MM.1S (cell line): ENCODE measurements at regions not wholly inside any gene's neighbourhood (a gene's known extent, or its start where the extent isn't known, plus 50 kb on each side); places are given as distances from the start of the nearest gene placed in this dataset.

Experiments used
- DNase-seq: peaks from one replicate; pipeline ENCODE4 v3.0.0-alpha.2; 2015
- H2AFZ ChIP-seq: fragments of 300-600 bp; sonication (generic); 2 replicates; pipeline ENCODE4 v1.6.0; 2016; ENCODE audit warnings: antibody characterized with exemption, low read length
- H3F3A ChIP-seq: fragments of 300-600 bp; sonication (generic); 2 replicates; pipeline ENCODE4 v1.6.1; 2016; ENCODE audit warnings: mild to moderate bottlenecking, antibody characterized with exemption, low read length, moderate library complexity, mixed read lengths; ENCODE audit not compliant: insufficient read depth
- H3K27ac ChIP-seq: fragments of 300-600 bp; sonication (generic); 2 replicates; pipeline ENCODE4 v1.5.1; 2016; ENCODE audit warnings: mild to moderate bottlenecking, low read length
- H3K27me3 ChIP-seq: fragments of 300-600 bp; sonication (generic); replicated peaks from 2 replicates; pipeline ENCODE4 v1.6.0; 2016; ENCODE audit warnings: low read length; ENCODE audit not compliant: insufficient read depth
- H3K36me3 ChIP-seq: fragments of 300-600 bp; sonication (generic); replicated peaks from 2 replicates; pipeline ENCODE4 v1.6.1; 2016; ENCODE audit warnings: mild to moderate bottlenecking, low read length, mixed read lengths; ENCODE audit not compliant: insufficient read depth
- H3K4me1 ChIP-seq: fragments of 300-600 bp; sonication (generic); 2 replicates; pipeline ENCODE4 v1.6.1; 2016; ENCODE audit warnings: low read length, mixed read lengths
- H3K4me2 ChIP-seq: fragments of 300-600 bp; sonication (generic); 2 replicates; pipeline ENCODE4 v1.6.0; 2016; ENCODE audit warnings: low read depth, low read length
- H3K4me3 ChIP-seq: fragments of 300-600 bp; sonication (generic); 2 replicates; pipeline ENCODE4 v1.5.1; 2016; ENCODE audit warnings: low read length, mixed read lengths
- H3K79me2 ChIP-seq: fragments of 300-600 bp; sonication (generic); 2 replicates; pipeline ENCODE4 v1.6.1; 2016; ENCODE audit warnings: mixed run types, low read length, mixed read lengths
- H3K9ac ChIP-seq: fragments of 300-600 bp; sonication (generic); 2 replicates; pipeline ENCODE4 v1.6.1; 2016; ENCODE audit warnings: low read length, mixed read lengths
- H3K9me2 ChIP-seq: fragments of 300-600 bp; sonication (generic); replicated peaks from 2 replicates; pipeline ENCODE4 v1.6.1; 2016; ENCODE audit warnings: mild to moderate bottlenecking, low read length, mixed read lengths; ENCODE audit not compliant: insufficient read depth
- H3K9me3 ChIP-seq: fragments of 300-600 bp; sonication (generic); replicated peaks from 2 replicates; pipeline ENCODE4 v1.6.1; 2016; ENCODE audit warnings: mild to moderate bottlenecking, low read length, mixed read lengths; ENCODE audit not compliant: insufficient read depth
- H4K20me1 ChIP-seq: fragments of 300-600 bp; sonication (generic); 2 replicates; pipeline ENCODE4 v1.6.1; 2016; ENCODE audit warnings: mild to moderate bottlenecking, low read length, moderate library complexity, mixed read lengths; ENCODE audit not compliant: insufficient read depth
- CTCF ChIP-seq: fragments of 300-600 bp; sonication (generic); IDR thresholded peaks from 2 replicates; pipeline ENCODE4 v1.5.1; 2016; ENCODE audit warnings: antibody characterized with exemption, low read length, mixed read lengths
- EZH2 ChIP-seq: fragments of 300-600 bp; sonication (generic); optimal IDR thresholded peaks from 2 replicates; pipeline ENCODE3; 2017; ENCODE audit warnings: low read depth, mild to moderate bottlenecking, antibody characterized with exemption, low read length, mixed read lengths
- EZH2phosphoT487 ChIP-seq: fragments of 300-600 bp; sonication (generic); IDR thresholded peaks from 2 replicates; pipeline ENCODE4 v1.6.1; 2018; ENCODE audit warnings: antibody characterized with exemption, low read length

GRCh38 chr10:121054874-121055273 is 203.7 kb downstream of the WDR11 start:
- no peak for DNase-seq
- no peaks in the 10 kb centered on the region for H3K9me3 ChIP-seq
- H3K4me2 ChIP-seq: no peak overlapping the region
- H4K20me1 ChIP-seq: no peaks in the 10 kb centered on the region
- H3K27me3 ChIP-seq: no peaks in the 10 kb centered on the region
- no peaks in the 10 kb centered on the region for H3K4me1 ChIP-seq
- H3K36me3 ChIP-seq: no peaks in the 10 kb centered on the region
- H3K79me2 ChIP-seq: no peaks in the 10 kb centered on the region
- no peak overlapping the region for H3K4me3 ChIP-seq
- no peak overlapping the region for H2AFZ ChIP-seq
- no peak overlapping the region for H3K9ac ChIP-seq
- H3F3A ChIP-seq: no peaks in the 10 kb centered on the region
- no peak overlapping the region for H3K27ac ChIP-seq
- TF ChIP-seq EZH2 (no peak), EZH2phosphoT487 (no peak), CTCF (no peak)
- H3K9me2 ChIP-seq: no peaks in the 10 kb centered on the region

GRCh38 chr10:121057269-121057668 is 206.1 kb downstream of the WDR11 start:
- no peak overlapping the region for H2AFZ ChIP-seq
- no peaks in the 10 kb centered on the region for H3K9me2 ChIP-seq
- H3K27me3 ChIP-seq: no peaks in the 10 kb centered on the region
- no peak overlapping the region for H3K9ac ChIP-seq
- DNase-seq: no peak
- no peak overlapping the region for H3K4me3 ChIP-seq
- no peaks in the 10 kb centered on the region for H3K36me3 ChIP-seq
- H3K4me1 ChIP-seq: no peaks in the 10 kb centered on the region
- H4K20me1 ChIP-seq: no peaks in the 10 kb centered on the region
- H3K9me3 ChIP-seq: no peaks in the 10 kb centered on the region
- TF ChIP-seq CTCF (no peak), EZH2 (no peak), EZH2phosphoT487 (no peak)
- no peaks in the 10 kb centered on the region for H3K79me2 ChIP-seq
- no peaks in the 10 kb centered on the region for H3F3A ChIP-seq
- no peak overlapping the region for H3K27ac ChIP-seq
- H3K4me2 ChIP-seq: no peak overlapping the region

- no peaks in the 10 kb centered on the region for H3K4me1 ChIP-seq
- H3K79me2 ChIP-seq: no peaks in the 10 kb centered on the region
- H3K27me3 ChIP-seq: no peaks in the 10 kb centered on the region
- no peak overlapping the region for H3K27ac ChIP-seq
- no peak for DNase-seq
- H4K20me1 ChIP-seq: no peaks in the 10 kb centered on the region
- H2AFZ ChIP-seq: no peak overlapping the region
- no peak overlapping the region for H3K9ac ChIP-seq
- no peaks in the 10 kb centered on the region for H3K36me3 ChIP-seq
- TF ChIP-seq EZH2 (no peak), CTCF (no peak), EZH2phosphoT487 (no peak)
- no peaks in the 10 kb centered on the region for H3K9me2 ChIP-seq
- no peaks in the 10 kb centered on the region for H3F3A ChIP-seq
- no peak overlapping the region for H3K4me2 ChIP-seq
- H3K4me3 ChIP-seq: no peak overlapping the region
- H3K9me3 ChIP-seq: no peaks in the 10 kb centered on the region
Measured at GRCh38 chr10:121058082-121058481, 206.9 kb downstream of the WDR11 start.
